ENCODE measurements at regions not wholly inside any gene's neighbourhood (a gene's known extent, or its start where the extent isn't known, plus 50 kb on each side); places are given as distances from the start of the nearest gene placed in this dataset.

- no peak for FAIRE-seq
- no peak for DNase-seq (ENCODE audit: insufficient read length, low spot score)
These were observed 318.8 kb downstream of the LRIG3 start for GRCh38 chr12:58601529-58601928.

DNA sequence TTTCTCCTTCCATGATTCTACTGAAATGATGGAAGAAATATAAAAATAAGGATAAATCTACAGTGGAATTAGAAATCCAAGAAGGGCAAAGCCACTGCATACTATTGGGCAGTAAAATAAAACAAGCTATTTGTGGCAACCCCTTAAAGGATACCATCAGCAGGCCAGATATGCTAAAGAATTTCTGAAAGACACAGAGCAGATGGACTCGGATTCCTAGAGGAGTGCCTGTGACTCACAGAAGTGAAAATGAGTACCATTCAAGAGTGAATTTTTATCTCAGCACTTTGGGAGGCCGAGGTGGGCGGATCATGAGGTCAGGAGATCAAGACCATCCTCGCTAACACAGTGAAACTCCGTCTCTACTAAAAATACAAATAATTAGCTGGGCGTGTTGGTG is 318.1 kb downstream of the LRIG3 start:
- DNase-seq (ENCODE audit: insufficient read length, low spot score), result no peak
- no peak for FAIRE-seq

- DNase-seq (ENCODE audit: insufficient read length, low spot score) (no peak), FAIRE-seq (no peak)
These were observed 317.6 kb downstream of the LRIG3 start for GRCh38 chr12:58602736-58603135.

DNA sequence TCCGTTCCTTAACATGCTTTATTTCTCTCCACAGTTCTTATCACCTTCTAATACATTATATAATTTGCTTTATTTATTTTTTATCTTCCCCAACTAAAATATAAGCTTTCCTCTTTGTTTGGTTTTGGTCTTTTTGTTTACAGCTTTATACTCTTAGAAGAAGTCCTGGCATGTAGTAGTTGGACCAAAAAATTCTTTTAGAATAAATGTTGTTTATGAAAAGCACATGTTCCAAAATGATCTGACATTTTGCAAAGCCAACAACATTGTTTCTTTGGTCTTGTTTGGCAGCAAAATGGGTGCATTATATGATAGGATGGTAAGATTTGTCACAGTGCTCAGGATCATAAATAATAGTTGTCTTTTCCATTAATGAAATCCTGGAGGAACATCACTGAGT is 312.5 kb downstream of the LRIG3 start:
- DNase-seq (ENCODE audit: insufficient read length, low spot score), result no peak
- no peak for FAIRE-seq

DNA sequence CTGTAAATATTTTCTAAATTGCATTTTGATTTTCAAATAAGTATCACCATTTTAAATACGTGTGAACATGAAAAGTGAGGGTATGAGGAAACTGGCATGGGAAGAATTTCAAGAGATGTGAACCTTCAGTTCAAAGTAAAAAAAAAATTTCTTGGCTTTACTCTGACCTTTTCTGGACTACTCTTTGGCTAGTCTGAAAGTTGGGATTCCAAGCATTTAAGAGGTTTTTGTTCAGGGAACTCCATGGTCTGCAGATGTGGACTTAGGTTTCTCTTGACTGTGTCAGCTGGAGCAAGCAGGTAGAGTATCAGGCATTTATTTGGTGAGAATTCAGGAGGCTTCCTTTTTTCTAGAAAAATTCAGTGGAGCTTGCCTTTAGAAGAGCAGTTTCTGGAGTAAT is 311.6 kb downstream of the LRIG3 start:
- FAIRE-seq (no peak), DNase-seq (ENCODE audit: insufficient read length, low spot score) (no peak)

DNA sequence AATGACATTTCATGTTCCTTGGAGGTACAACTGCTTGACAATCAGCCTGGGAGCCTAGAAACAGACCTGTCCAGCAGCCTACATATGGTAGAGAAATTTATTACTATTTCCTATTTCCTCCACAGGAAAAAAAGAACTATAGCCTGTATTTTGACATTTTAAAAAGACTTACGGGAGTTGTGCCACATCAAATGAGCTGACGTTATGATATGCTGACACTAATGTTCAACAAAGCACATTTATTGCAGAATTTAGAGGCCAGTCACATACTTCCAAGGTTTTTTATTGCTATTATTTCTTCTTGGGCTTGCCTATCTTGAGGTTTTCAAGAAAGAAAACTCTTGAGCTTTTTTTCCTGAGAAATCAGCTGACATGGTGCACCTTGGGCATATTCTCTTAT is 305.3 kb downstream of the LRIG3 start:
- FAIRE-seq (no peak), DNase-seq (ENCODE audit: insufficient read length, low spot score) (no peak)

DNA sequence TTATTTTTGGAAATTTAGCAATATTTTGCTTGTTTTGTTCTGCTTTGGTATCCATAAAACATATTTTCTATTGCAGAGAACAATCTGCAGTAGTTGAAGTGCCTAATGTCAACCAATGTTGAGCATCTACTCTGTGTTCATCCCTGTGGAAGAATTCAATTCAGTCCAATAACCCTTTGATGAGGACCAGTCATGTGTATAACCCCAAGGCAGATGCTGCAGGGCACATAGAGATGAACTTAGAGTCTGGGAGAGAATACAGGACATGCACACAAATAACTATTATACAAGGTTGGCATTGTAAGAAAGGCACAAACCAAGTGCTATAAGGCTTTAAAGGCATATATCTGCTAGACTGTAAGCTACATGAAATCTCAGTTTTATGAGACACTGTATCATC is 304.7 kb downstream of the LRIG3 start:
- DNase-seq (ENCODE audit: insufficient read length, low spot score), result no peak
- FAIRE-seq, result no peak

DNA sequence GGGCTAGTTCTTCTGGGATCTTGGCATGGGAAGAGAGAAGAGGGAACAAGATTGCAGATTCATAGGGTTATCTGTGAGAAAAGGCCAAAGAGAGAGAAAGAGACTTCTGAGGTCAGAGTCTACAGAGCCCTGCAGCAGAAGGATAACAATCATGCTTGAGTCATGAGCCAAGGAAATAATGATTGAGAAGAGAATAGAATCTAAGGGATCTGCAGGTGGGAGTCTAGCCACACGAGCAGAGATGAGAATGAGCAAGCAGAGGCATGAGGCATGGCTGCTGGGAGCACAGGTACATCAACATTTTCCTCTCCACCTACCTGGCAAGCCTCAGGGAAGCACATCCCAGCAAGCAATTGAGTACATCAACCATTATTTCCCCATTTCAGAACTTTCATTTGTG is 303.7 kb downstream of the LRIG3 start:
- FAIRE-seq (no peak), DNase-seq (ENCODE audit: insufficient read length, low spot score) (no peak)

GRCh38 chr12:58621126-58621525 is 299.2 kb downstream of the LRIG3 start:
- DNase-seq (ENCODE audit: insufficient read length, low spot score), result no peak
- FAIRE-seq, result no peak

DNA sequence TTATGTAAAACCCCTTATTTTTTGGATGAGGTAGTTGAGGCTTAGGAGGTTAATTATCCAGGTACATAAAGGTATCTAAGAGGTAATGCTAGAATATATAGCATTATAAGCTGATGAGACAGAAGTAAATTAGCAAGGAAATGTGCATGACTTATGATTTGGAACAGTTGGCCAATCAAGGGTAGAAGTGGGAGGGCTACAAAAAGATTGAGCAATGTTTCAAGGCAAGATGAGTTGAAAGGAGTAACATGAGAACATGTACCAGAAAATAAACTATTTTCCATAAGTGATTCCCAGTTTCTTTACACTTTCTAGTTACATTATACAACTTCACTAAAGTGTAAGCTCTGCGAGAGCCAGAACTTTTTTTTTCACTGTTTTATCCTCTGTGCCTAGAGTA is 290.9 kb downstream of the LRIG3 start:
- no peak for FAIRE-seq
- no peak for DNase-seq (ENCODE audit: insufficient read length, low spot score)

GRCh38 chr12:58633479-58633878 is 286.8 kb downstream of the LRIG3 start:
- FAIRE-seq, result no peak
- DNase-seq (ENCODE audit: insufficient read length, low spot score), result no peak

- no peak for FAIRE-seq
- no peak for DNase-seq (ENCODE audit: insufficient read length, low spot score)
These were observed 280.9 kb downstream of the LRIG3 start for GRCh38 chr12:58639318-58639934.

DNA sequence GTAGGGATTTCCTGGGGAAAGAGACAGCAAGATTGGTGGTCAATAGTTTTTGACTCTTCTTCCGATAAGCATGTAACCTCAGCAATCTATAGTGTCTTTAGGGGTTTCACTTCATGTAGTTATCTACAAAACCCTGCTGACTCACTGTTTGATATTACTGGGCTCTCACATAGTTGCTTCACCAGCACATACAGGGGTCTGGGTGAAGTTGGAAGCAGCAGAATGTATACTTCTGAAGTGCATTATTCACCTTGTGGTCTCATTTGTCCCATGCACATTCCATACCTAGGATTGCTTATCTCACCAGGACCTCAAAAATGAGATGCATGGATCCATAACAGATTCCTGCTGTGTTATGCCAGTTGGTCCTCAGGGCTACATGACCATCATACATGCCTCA is 280.0 kb downstream of the LRIG3 start:
- no peak for FAIRE-seq
- DNase-seq (ENCODE audit: insufficient read length, low spot score), result no peak

DNA sequence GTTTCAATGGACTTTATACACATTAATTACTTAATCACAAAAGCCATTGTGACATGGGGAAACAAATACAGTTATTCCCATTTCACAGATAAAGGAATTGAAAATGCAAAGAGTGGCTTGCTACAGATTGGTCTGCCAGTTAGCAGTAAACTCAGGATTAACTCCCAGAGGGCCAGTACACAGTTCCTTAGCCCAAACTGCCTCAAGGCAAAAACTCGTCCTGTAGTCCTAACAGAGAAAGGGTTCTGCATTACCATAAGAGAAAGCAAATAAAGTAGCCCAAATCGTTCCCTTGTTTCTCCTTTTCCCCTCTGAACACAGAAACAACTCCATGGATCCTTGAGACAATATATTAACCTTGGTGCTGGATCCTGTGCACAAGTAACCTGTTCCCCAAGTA is 274.4 kb downstream of the LRIG3 start:
- no peak for FAIRE-seq

GRCh38 chr12:58647495-58647894 is 272.8 kb downstream of the LRIG3 start:
- no peak for FAIRE-seq
- DNase-seq (ENCODE audit: insufficient read length, low spot score), result no peak

More for the DNA sequence above, 274.4 kb downstream of the LRIG3 start:
- DNase-seq (ENCODE audit: insufficient read length, low spot score), result no peak

GRCh38 chr12:58648176-58648575 is 272.1 kb downstream of the LRIG3 start:
- FAIRE-seq, result no peak
- DNase-seq (ENCODE audit: insufficient read length, low spot score), result no peak

DNA sequence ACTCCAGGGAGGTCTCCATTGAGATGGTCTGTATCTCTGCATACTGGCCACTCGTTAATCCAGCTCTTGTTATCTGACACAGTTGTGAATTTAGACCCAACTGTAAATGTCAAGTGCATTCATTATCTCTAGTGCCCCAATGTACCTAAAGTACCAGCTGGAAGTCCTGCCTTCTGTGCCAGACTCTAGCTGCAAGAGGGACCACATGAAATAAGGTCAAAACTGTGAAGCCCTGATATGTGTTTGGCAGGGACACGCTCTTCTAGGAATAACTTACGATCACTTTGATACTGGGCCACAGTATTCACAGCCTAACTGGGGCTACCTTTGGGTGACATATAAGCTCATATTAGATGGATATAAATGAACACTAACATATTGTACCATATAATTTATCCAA is 268.5 kb downstream of the LRIG3 start:
- DNase-seq (ENCODE audit: insufficient read length, low spot score) (no peak), FAIRE-seq (no peak)

DNA sequence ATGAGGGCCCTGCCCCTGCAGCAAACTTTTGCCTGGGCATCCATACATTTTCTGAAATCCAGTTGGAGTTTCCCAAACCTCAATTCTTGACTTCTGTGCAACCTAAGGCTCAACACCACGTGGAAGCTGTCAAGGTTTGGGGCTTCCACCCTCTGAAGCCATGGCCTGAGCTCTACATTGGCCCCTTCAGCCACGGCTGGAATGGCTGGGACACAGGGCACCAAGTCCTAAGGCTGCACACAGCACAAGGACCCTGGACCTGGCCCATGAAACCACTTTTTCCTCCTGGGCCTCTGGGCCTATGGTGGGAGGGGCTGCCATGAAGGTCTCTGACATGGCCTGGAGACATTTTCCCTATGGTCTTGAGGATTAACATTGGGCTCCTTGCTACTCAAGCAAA is 266.3 kb downstream of the LRIG3 start:
- no peak for FAIRE-seq

DNA sequence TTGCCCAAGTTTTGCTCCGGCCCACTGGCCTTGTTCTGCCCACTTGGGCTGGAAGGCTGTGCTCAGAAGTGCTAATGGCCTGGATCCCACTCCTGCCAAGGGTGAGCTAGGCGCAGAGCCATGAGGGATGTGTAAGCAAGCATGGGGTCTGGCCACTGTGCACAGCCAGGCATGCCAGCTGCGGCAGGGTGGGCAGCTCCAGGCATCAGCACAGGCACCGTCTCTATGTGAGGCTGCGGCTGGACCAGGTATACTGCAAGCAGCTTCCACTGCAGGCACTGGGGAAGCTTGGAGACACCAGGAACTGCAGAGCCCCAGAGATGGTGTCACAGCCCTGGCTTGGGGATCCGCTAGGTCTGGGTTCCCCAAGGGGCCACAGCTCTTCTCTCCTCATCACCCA is 264.9 kb downstream of the LRIG3 start:
- no peak for FAIRE-seq

More for the DNA sequence above, 266.3 kb downstream of the LRIG3 start:
- no peak for DNase-seq (ENCODE audit: insufficient read length, low spot score)

GRCh38 chr12:58656254-58657009 is 263.9 kb downstream of the LRIG3 start:
- DNase-seq (ENCODE audit: insufficient read length, low spot score) (no peak), FAIRE-seq (peak; percentile 23)

More for the DNA sequence above, 264.9 kb downstream of the LRIG3 start:
- no peak for DNase-seq (ENCODE audit: insufficient read length, low spot score)

- DNase-seq (ENCODE audit: insufficient read length, low spot score), result no peak
- no peak for FAIRE-seq
These were observed 263.1 kb downstream of the LRIG3 start for GRCh38 chr12:58657190-58657589.

GRCh38 chr12:58665375-58665774 is 254.9 kb downstream of the LRIG3 start:
- DNase-seq (ENCODE audit: insufficient read length, low spot score), result no peak
- no peak for FAIRE-seq

All from HTR-8/SVneo (cell line).